K562 (cell line): ENCODE measurements at regions not wholly inside any gene's neighbourhood (a gene's known extent, or its start where the extent isn't known, plus 50 kb on each side); places are given as distances from the start of the nearest gene placed in this dataset.
"Not testable (repeated sequence)": the region's sequence is repeated elsewhere in the genome, so short reads cannot be mapped to it uniquely, and the experiment has no call there.

Source experiments
- ATAC-seq: fragments of 200-7000 bp; cut with Tn5 transposase; 3 replicates; pipeline ENCODE4 v1.9.1; 2020; ENCODE audit warnings: moderate library complexity
- BruUV-seq: library from RNA; stranded (reverse); fragments of 400-500 nt; replicated peaks from 2 replicates; lab custom pipeline; 2021; lab: Mats Ljungman, UMichigan
- CTCF ChIA-PET: fragments of 300-600 bp; formaldehyde crosslinking; extraction: SDS; loops from one replicate; lab custom pipeline; 2021; ENCODE audit warnings: low intra/inter-chr PET ratio; lab: Yijun Ruan, JAX
- POLR2A ChIA-PET: fragments of 300-600, 350-650 bp; sonication (Branson Sonifier 250); formaldehyde crosslinking; extraction: SDS; loops from one replicate; lab custom pipeline; 2021; ENCODE audit warnings: antibody characterized with exemption, inconsistent platforms; lab: Yijun Ruan, JAX
- DNase-seq, 4 experiments: peaks; one replicate each; pipeline versions ENCODE4 v3.0.0 to v3.0.0-alpha.2; 2011 to 2018; ENCODE audit warnings: low spot score in 3 of 4, mixed read lengths in 3 of 4; ENCODE audit errors: extremely low read depth in 1 of 4
- FAIRE-seq: peaks from 2 replicates; lab custom pipeline; 2011; peaks lifted over from hg19 to GRCh38; lab: Jason Lieb, UNC
- H2AFZ ChIP-seq: 2 replicates; pipeline ENCODE4 v1.6.0; 2011; ENCODE audit warnings: low read depth, low read length, control low read depth, inconsistent platforms
- H3K27ac ChIP-seq: fragments of 200-600 bp; 3 replicates; pipeline ENCODE4 v1.8.0; 2011; ENCODE audit warnings: low read depth, mild to moderate bottlenecking, control low read depth, inconsistent platforms, low read length, moderate library complexity, mixed read lengths; ENCODE audit errors: extremely low read depth
- H3K27me3 ChIP-seq, 2 experiments: fragments of 300-600 bp in 1 of 2; 2 replicates in 1 of 2; 3 replicates in 1 of 2; pipeline versions ENCODE4 v1.6.0 to v1.8.0; 2011; ENCODE audit warnings: inconsistent platforms in 2 of 2, low read length in 2 of 2, mild to moderate bottlenecking in 1 of 2, mixed read lengths in 1 of 2, moderate library complexity in 1 of 2; ENCODE audit not compliant: control insufficient read depth in 2 of 2, insufficient read depth in 2 of 2
- H3K36me3 ChIP-seq: fragments of 300-600 bp; 3 replicates; pipeline ENCODE4 v1.8.0; 2011; ENCODE audit warnings: mild to moderate bottlenecking, low read length, inconsistent platforms; ENCODE audit not compliant: control insufficient read depth, insufficient read depth
- H3K4me1 ChIP-seq, 2 experiments: fragments of 200-600 bp in 1 of 2; replicated peaks in 1 of 2; 2 replicates in 1 of 2; 3 replicates in 1 of 2; pipeline versions ENCODE4 v1.5.1 to v1.8.0; 2011; ENCODE audit warnings: inconsistent platforms in 2 of 2, low read length in 2 of 2, mild to moderate bottlenecking in 1 of 2, mixed read lengths in 1 of 2, moderate library complexity in 1 of 2; ENCODE audit not compliant: control insufficient read depth in 2 of 2, insufficient read depth in 2 of 2
- H3K4me2 ChIP-seq: 2 replicates; pipeline ENCODE4 v1.6.1; 2011; ENCODE audit warnings: low read length, control low read depth, inconsistent platforms, mixed read lengths; ENCODE audit not compliant: insufficient read depth
- H3K4me3 ChIP-seq: fragments of 200-600 bp; sonication (generic), shearing (Covaris generic); 2 replicates; pipeline ENCODE4 v1.5.1; 2016; ENCODE audit warnings: control low read depth, inconsistent platforms
- H3K79me2 ChIP-seq: fragments of 200-600 bp; 3 replicates; pipeline ENCODE4 v1.8.0; 2011; ENCODE audit warnings: low read length, inconsistent platforms; ENCODE audit not compliant: control insufficient read depth, insufficient read depth
- H3K9ac ChIP-seq, 2 experiments: 2 replicates each; pipeline versions ENCODE4 v1.6.0 to v1.6.1; 2011; ENCODE audit warnings: low read depth in 2 of 2, low read length in 2 of 2, control low read depth in 1 of 2, inconsistent platforms in 1 of 2, mild to moderate bottlenecking in 1 of 2, mixed read lengths in 1 of 2; ENCODE audit not compliant: insufficient read depth in 1 of 2
- H3K9me1 ChIP-seq: one replicate; pipeline ENCODE4 v1.6.0; 2011; ENCODE audit warnings: inconsistent platforms, mild to moderate bottlenecking, low read length, moderate library complexity; ENCODE audit not compliant: control insufficient read depth, insufficient read depth
- H3K9me3 ChIP-seq: replicated peaks from 2 replicates; pipeline ENCODE4 v1.5.1; 2011; ENCODE audit warnings: low read depth, low read length, inconsistent platforms; ENCODE audit not compliant: control insufficient read depth, insufficient read depth
- H4K20me1 ChIP-seq: replicated peaks from 2 replicates; pipeline ENCODE4 v1.6.1; 2011; ENCODE audit warnings: low read length, inconsistent platforms, mixed read lengths; ENCODE audit not compliant: control insufficient read depth, insufficient read depth
- BCLAF1 ChIP-seq, 2 experiments: fragments of 450-650 bp in 1 of 2; IDR thresholded peaks; 2 replicates each; pipeline ENCODE4 v1.6.1; 2011 to 2017; ENCODE audit warnings: low read depth in 2 of 2, antibody characterized with exemption in 1 of 2, borderline replicate concordance in 1 of 2, low read length in 1 of 2, mild to moderate bottlenecking in 1 of 2, mixed read lengths in 1 of 2; ENCODE audit not compliant: control insufficient read depth in 1 of 2
- CBX1 ChIP-seq: sonication (generic); IDR thresholded peaks from 2 replicates; pipeline ENCODE4 v1.6.1; 2016; ENCODE audit warnings: antibody characterized with exemption, low read depth, mild to moderate bottlenecking
- ZHX1 ChIP-seq: fragments of 150-350 bp; conservative IDR thresholded peaks from 2 replicates; pipeline ENCODE4 v1.6.1; 2014; ENCODE audit warnings: low read length
- ZNF124 ChIP-seq: sonication (generic); formaldehyde crosslinking; IDR thresholded peaks from 2 replicates; pipeline ENCODE4 v1.8.1; 2022; ENCODE audit warnings: missing genetic modification reagents
- ZNF263 ChIP-seq: sonication (generic); formaldehyde crosslinking; IDR thresholded peaks from 2 replicates; pipeline ENCODE4 v1.8.0; 2022; ENCODE audit warnings: mild to moderate bottlenecking, missing genetic modification reagents, borderline replicate concordance
- ZNF277 ChIP-seq: fragments of 250-450 bp; sonication (Bioruptor Pico); IDR thresholded peaks from 2 replicates; pipeline ENCODE4 v1.8.0; 2022; ENCODE audit warnings: inconsistent platforms, mild to moderate bottlenecking, moderate library complexity, borderline replicate concordance
- WGBS: fragments of 100-300 bp; shearing (Covaris generic); methylation state at CpG from one replicate; pipeline ENCODE4 v1.1.6; 2016; ENCODE audit warnings: low coverage, mixed read lengths; ENCODE audit not compliant: insufficient coverage; ENCODE audit errors: missing lambda C conversion rate; 5-methylcytosine and 5-hydroxymethylcytosine counted together
- in situ Hi-C: fragments of 300-500 bp; cut with MboI; formaldehyde crosslinking; loops from 4 replicates; pipeline ENCODE4 v1.15.0; 2018; ENCODE audit warnings: inconsistent platforms, mixed read lengths
- intact Hi-C: fragments of 100-400 bp; cut with micrococcal nuclease; formaldehyde crosslinking; loops from 2 replicates; pipeline ENCODE4 v1.14.2; 2022

GRCh38 chr4:91699691-91700090, 604.1 kb upstream of the GRID2 start:
- H3K27me3 ChIP-seq, H3K79me2 ChIP-seq, POLR2A ChIA-PET, DNase-seq, ATAC-seq, H3K27ac ChIP-seq, BruUV-seq, H3K4me2 ChIP-seq, H3K9me3 ChIP-seq, intact Hi-C loops, CTCF ChIA-PET, H3K36me3 ChIP-seq, H3K4me3 ChIP-seq, H3K9me1 ChIP-seq, H2AFZ ChIP-seq, in situ Hi-C loops, H4K20me1 ChIP-seq, H3K9ac ChIP-seq, H3K4me1 ChIP-seq, FAIRE-seq: not testable (repeated sequence)
- WGBS, result 2% methylated on average over 4 of the region's 4 CpGs

GRCh38 chr4:91729851-91730250, 573.9 kb upstream of the GRID2 start:
- 8% methylated on average over 2 of the region's 2 CpGs for WGBS
- in situ Hi-C loops, result no loop called here
- H2AFZ ChIP-seq, result no peak overlapping the region
- H3K9me3 ChIP-seq, result no peaks in the 10 kb centered on the region
- H3K9ac ChIP-seq, result no peak overlapping the region
- no peak overlapping the region for H3K4me3 ChIP-seq
- H3K4me1 ChIP-seq, result no peaks in the 10 kb centered on the region
- ATAC-seq, result no peak
- H3K4me2 ChIP-seq, result no peak overlapping the region
- ChIA-PET POLR2A (no interaction called here), CTCF (no interaction called here)
- FAIRE-seq, result no peak
- no TSS peak for BruUV-seq
- H4K20me1 ChIP-seq, result no peaks in the 10 kb centered on the region
- H3K9me1 ChIP-seq, result no peaks in the 10 kb centered on the region
- no peak overlapping the region for H3K27ac ChIP-seq
- no peak for DNase-seq
- H3K36me3 ChIP-seq, result no peaks in the 10 kb centered on the region
- no peaks in the 10 kb centered on the region for H3K79me2 ChIP-seq
- intact Hi-C loops, result no loop called here
- H3K27me3 ChIP-seq, result no peaks in the 10 kb centered on the region
- TF ChIP-seq ZHX1 (no peak), CBX1 (no peak), ZNF277 (CRISPR knock-in tag) (no peak), BCLAF1 (IDR thresholded peaks at IDR 0.05; ENCODE audit: borderline replicate concordance in 1 of 2, control insufficient read depth in 1 of 2, low read depth in 2 of 2, low read length in 1 of 2) (no peak), ZNF263 (CRISPR knock-in tag) (no peak), ZNF124 (CRISPR knock-in tag) (no peak)
